GM12878 (cell line): ENCODE measurements at regions not wholly inside any gene's neighbourhood (a gene's known extent, or its start where the extent isn't known, plus 50 kb on each side); places are given as distances from the start of the nearest gene placed in this dataset.

ENCODE experiments used
- ATAC-seq: fragments of 200-7000 bp; cut with Tn5 transposase; 3 replicates; pipeline ENCODE4 v1.9.1; 2020; ENCODE audit warnings: mild to moderate bottlenecking, moderate library complexity
- BruUV-seq: library from RNA; stranded (reverse); fragments of 400-500 nt; replicated peaks from 2 replicates; lab custom pipeline; 2021; lab: Mats Ljungman, UMichigan
- CTCF ChIA-PET: fragments of 300-600 bp; sonication (Branson Sonifier 250); formaldehyde crosslinking; extraction: SDS; loops from one replicate; lab custom pipeline; 2021; ENCODE audit warnings: inconsistent platforms; lab: Yijun Ruan, JAX
- POLR2A ChIA-PET: fragments of 350-600 bp; formaldehyde crosslinking; extraction: SDS; loops from one replicate; lab custom pipeline; 2021; ENCODE audit warnings: inconsistent platforms; lab: Charles Lee
- RAD21 ChIA-PET: fragments of 300-600 bp; sonication (Branson Sonifier 250); formaldehyde crosslinking; loops from one replicate; lab custom pipeline; 2023; ENCODE audit warnings: antibody characterized with exemption; ENCODE audit not compliant: unreplicated experiment; lab: Charles Lee
- SMC1A ChIA-PET: fragments of 300-600 bp; sonication (Branson Sonifier 250); formaldehyde crosslinking; loops from one replicate; lab custom pipeline; 2023; ENCODE audit not compliant: unreplicated experiment, uncharacterized antibody; lab: Charles Lee
- DNase-seq: peaks from one replicate; pipeline ENCODE4 v3.0.0-alpha.2; 2011; ENCODE audit warnings: low read depth, low spot score
- FAIRE-seq: peaks from 3 replicates; lab custom pipeline; 2011; peaks lifted over from hg19 to GRCh38; lab: Jason Lieb, UNC
- H2AFZ ChIP-seq: 2 replicates; pipeline ENCODE4 v1.6.0; 2011; ENCODE audit warnings: low read depth, low read length, control low read depth; ENCODE audit not compliant: control insufficient read depth
- H3K27ac ChIP-seq: 2 replicates; pipeline ENCODE4 v1.5.1; 2011; ENCODE audit warnings: control low read depth; ENCODE audit not compliant: control insufficient read depth, insufficient read depth
- H3K27me3 ChIP-seq, 2 experiments: replicated peaks in 1 of 2; 2 replicates each; pipeline versions ENCODE4 v1.6.0 to v1.6.1; 2011; ENCODE audit warnings: low read length in 1 of 2; ENCODE audit not compliant: control insufficient read depth in 2 of 2, insufficient read depth in 2 of 2
- H3K36me3 ChIP-seq, 2 experiments: 2 replicates each; pipeline ENCODE4 v1.5.1; 2011; ENCODE audit warnings: low read length in 1 of 2; ENCODE audit not compliant: control insufficient read depth in 2 of 2, insufficient read depth in 2 of 2
- H3K4me1 ChIP-seq: 2 replicates; pipeline ENCODE4 v1.6.1; 2011; ENCODE audit warnings: mild to moderate bottlenecking, low read length, moderate library complexity, mixed read lengths; ENCODE audit not compliant: control insufficient read depth, insufficient read depth
- H3K4me2 ChIP-seq: 2 replicates; pipeline ENCODE4 v1.6.0; 2011; ENCODE audit warnings: control low read depth; ENCODE audit not compliant: control insufficient read depth, insufficient read depth
- H3K4me3 ChIP-seq: fragments of 200-600 bp; sonication (generic); 2 replicates; pipeline ENCODE4 v1.5.1; 2016
- H3K79me2 ChIP-seq: 2 replicates; pipeline ENCODE4 v1.6.0; 2011; ENCODE audit warnings: low read length; ENCODE audit not compliant: control insufficient read depth, insufficient read depth
- H3K9ac ChIP-seq: 2 replicates; pipeline ENCODE4 v1.8.0; 2011; ENCODE audit warnings: low read length, control low read depth, mixed read lengths; ENCODE audit not compliant: control insufficient read depth, insufficient read depth
- H3K9me3 ChIP-seq: replicated peaks from 3 replicates; pipeline ENCODE4 v1.5.1; 2011; ENCODE audit warnings: mild to moderate bottlenecking, low read length; ENCODE audit not compliant: control insufficient read depth, insufficient read depth
- H4K20me1 ChIP-seq: 2 replicates; pipeline ENCODE4 v1.6.0; 2011; ENCODE audit not compliant: control insufficient read depth, insufficient read depth
- NR2C1 ChIP-seq: fragments of 450-650 bp; IDR thresholded peaks from 2 replicates; pipeline ENCODE4 v1.6.1; 2017; ENCODE audit warnings: antibody characterized with exemption, mild to moderate bottlenecking, moderate library complexity
- PAX8 ChIP-seq: fragments of 450-650 bp; IDR thresholded peaks from 2 replicates; pipeline ENCODE4 v1.6.1; 2017; ENCODE audit warnings: mild to moderate bottlenecking, moderate library complexity
- POU2F2 ChIP-seq: IDR thresholded peaks from 3 replicates; pipeline ENCODE4 v1.6.1; 2011; ENCODE audit warnings: low read depth, mild to moderate bottlenecking, low read length, borderline replicate concordance
- RB1 ChIP-seq: fragments of 450-650 bp; formaldehyde crosslinking; IDR thresholded peaks from 2 replicates; pipeline ENCODE4 v1.6.1; 2017; ENCODE audit warnings: mild to moderate bottlenecking, borderline replicate concordance
- ZNF24 ChIP-seq: fragments of 450-650 bp; IDR thresholded peaks from 2 replicates; pipeline ENCODE4 v1.6.1; 2017; ENCODE audit warnings: antibody characterized with exemption, mild to moderate bottlenecking
- WGBS: methylation state at CpG from one replicate; pipeline ENCODE4 v1.1.6; 2016; ENCODE audit warnings: low lambda C conversion rate; ENCODE audit not compliant: insufficient replicate concordance, insufficient coverage; ENCODE audit errors: missing lambda C conversion rate; 5-methylcytosine and 5-hydroxymethylcytosine counted together
- in situ Hi-C: fragments of 300-500 bp; cut with MboI; formaldehyde crosslinking; loops from 9 replicates; pipeline ENCODE4 v1.14.3; 2018; ENCODE audit warnings: mixed read lengths
- intact Hi-C: fragments of 100-400 bp; cut with micrococcal nuclease; formaldehyde crosslinking; loops from one replicate; pipeline ENCODE4 v1.14.2; 2022; ENCODE audit not compliant: unreplicated experiment
- TF ChIP-seq, protein P1 (sequence below): IDR thresholded peaks from 2 replicates; pipeline ENCODE4 v1.6.1; 2011; ENCODE audit warnings: borderline replicate concordance, low read depth, mild to moderate bottlenecking, moderate library complexity, low read length; ENCODE audit not compliant: insufficient read depth, poor library complexity, severe bottlenecking
- TF ChIP-seq, protein P2 (sequence below): fragments of 450-650 bp; IDR thresholded peaks from 2 replicates; pipeline ENCODE4 v1.6.1; 2017; ENCODE audit warnings: mild to moderate bottlenecking
- TF ChIP-seq, protein P3 (sequence below): fragments of 450-650 bp; formaldehyde crosslinking; IDR thresholded peaks from 2 replicates; pipeline ENCODE4 v1.4.0; 2020; ENCODE audit warnings: mild to moderate bottlenecking, moderate library complexity

DNA sequence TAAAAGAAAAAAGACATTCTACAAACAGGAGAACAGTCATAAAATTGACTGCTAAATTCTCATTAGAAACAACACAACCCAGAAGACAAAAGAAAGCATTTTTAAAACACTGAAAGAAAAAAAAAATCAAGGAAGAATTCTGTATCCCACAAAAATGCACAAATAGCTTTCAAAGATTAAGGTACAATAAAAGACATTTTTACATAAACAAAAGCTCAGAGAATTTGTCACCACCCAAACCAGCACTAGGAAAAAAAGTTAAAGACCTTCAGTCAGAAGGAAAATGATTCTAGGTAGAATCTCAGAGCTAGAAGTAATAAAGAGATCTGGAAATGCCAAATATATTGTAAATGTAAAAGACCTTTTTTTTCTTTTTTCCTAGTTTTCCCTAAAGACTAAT is 252.4 kb downstream of the CLIC5 start:
- ChIA-PET POLR2A (no interaction called here), RAD21 (no interaction called here), SMC1A (no interaction called here), CTCF (no interaction called here)
- no peak overlapping the region for H3K27ac ChIP-seq
- H3K9me3 ChIP-seq = no peaks in the 10 kb centered on the region; the same call in 2 of the 3 replicates
- FAIRE-seq (no peak), DNase-seq (no peak), ATAC-seq (no peak)
- no peaks in the 10 kb centered on the region for H3K4me1 ChIP-seq
- no peaks in the 10 kb centered on the region for H3K79me2 ChIP-seq
- no peaks in the 10 kb centered on the region for H4K20me1 ChIP-seq
- intact Hi-C loops = no loop called here
- no peaks in the 10 kb centered on the region for H3K36me3 ChIP-seq
- BruUV-seq = no TSS peak
- no peaks in the 10 kb centered on the region for H3K27me3 ChIP-seq
- TF ChIP-seq PAX8 (no peak), ZNF24 (no peak), NR2C1 (no peak), RB1 (no peak)
- TF ChIP-seq, protein P1, sequence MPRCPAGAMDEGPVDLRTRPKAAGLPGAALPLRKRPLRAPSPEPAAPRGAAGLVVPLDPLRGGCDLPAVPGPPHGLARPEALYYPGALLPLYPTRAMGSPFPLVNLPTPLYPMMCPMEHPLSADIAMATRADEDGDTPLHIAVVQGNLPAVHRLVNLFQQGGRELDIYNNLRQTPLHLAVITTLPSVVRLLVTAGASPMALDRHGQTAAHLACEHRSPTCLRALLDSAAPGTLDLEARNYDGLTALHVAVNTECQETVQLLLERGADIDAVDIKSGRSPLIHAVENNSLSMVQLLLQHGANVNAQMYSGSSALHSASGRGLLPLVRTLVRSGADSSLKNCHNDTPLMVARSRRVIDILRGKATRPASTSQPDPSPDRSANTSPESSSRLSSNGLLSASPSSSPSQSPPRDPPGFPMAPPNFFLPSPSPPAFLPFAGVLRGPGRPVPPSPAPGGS = no peak
- no peak overlapping the region for H3K4me2 ChIP-seq
- H3K4me3 ChIP-seq = no peak overlapping the region
- no peak overlapping the region for H3K9ac ChIP-seq
- no peak overlapping the region for H2AFZ ChIP-seq
- in situ Hi-C loops = no loop called here

DNA sequence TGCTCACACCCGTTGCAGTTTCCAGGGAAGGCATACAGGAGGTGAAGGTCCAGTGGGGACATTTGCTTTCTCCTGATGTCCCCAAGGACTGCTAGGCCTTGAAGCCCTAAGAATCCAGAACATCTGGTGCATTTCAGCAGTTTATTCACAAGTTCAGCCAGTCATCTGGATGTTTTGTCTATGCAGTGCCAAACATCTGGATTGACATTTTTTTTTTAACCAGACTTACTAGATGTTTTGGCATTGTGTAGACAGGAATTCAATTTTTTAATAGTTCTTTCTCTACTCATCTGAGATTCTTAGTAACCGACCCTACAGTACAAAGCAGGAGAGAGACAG is 256.2 kb downstream of the CLIC5 start:
- BruUV-seq = no TSS peak
- H3K27ac ChIP-seq = no peak overlapping the region
- intact Hi-C loops = no loop called here
- 44% methylated on average over 2 of the region's 2 CpGs for WGBS
- SMC1A ChIA-PET = no interaction called here
- no peaks in the 10 kb centered on the region for H3K79me2 ChIP-seq
- DNase-seq (no peak), ATAC-seq (no peak), FAIRE-seq (no peak)
- CTCF ChIA-PET = no interaction called here
- no peaks in the 10 kb centered on the region for H3K4me1 ChIP-seq
- no peak overlapping the region for H2AFZ ChIP-seq
- no peaks in the 10 kb centered on the region for H4K20me1 ChIP-seq
- H3K9ac ChIP-seq = no peak overlapping the region
- H3K4me3 ChIP-seq = no peak overlapping the region
- RAD21 ChIA-PET = no interaction called here
- POLR2A ChIA-PET = no interaction called here
- H3K27me3 ChIP-seq = no peaks in the 10 kb centered on the region; a peak in 1 of 4 replicates
- H3K9me3 ChIP-seq = no peaks in the 10 kb centered on the region
- H3K36me3 ChIP-seq = no peaks in the 10 kb centered on the region
- no peak overlapping the region for H3K4me2 ChIP-seq
- in situ Hi-C loops = no loop called here
- TF ChIP-seq, protein P2, sequence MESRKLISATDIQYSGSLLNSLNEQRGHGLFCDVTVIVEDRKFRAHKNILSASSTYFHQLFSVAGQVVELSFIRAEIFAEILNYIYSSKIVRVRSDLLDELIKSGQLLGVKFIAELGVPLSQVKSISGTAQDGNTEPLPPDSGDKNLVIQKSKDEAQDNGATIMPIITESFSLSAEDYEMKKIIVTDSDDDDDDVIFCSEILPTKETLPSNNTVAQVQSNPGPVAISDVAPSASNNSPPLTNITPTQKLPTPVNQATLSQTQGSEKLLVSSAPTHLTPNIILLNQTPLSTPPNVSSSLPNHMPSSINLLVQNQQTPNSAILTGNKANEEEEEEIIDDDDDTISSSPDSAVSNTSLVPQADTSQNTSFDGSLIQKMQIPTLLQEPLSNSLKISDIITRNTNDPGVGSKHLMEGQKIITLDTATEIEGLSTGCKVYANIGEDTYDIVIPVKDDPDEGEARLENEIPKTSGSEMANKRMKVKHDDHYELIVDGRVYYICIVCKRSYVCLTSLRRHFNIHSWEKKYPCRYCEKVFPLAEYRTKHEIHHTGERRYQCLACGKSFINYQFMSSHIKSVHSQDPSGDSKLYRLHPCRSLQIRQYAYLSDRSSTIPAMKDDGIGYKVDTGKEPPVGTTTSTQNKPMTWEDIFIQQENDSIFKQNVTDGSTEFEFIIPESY = no peak
- TF ChIP-seq POU2F2 = no peak
- TF ChIP-seq, protein P1 = no peak
- TF ChIP-seq, protein P3, sequence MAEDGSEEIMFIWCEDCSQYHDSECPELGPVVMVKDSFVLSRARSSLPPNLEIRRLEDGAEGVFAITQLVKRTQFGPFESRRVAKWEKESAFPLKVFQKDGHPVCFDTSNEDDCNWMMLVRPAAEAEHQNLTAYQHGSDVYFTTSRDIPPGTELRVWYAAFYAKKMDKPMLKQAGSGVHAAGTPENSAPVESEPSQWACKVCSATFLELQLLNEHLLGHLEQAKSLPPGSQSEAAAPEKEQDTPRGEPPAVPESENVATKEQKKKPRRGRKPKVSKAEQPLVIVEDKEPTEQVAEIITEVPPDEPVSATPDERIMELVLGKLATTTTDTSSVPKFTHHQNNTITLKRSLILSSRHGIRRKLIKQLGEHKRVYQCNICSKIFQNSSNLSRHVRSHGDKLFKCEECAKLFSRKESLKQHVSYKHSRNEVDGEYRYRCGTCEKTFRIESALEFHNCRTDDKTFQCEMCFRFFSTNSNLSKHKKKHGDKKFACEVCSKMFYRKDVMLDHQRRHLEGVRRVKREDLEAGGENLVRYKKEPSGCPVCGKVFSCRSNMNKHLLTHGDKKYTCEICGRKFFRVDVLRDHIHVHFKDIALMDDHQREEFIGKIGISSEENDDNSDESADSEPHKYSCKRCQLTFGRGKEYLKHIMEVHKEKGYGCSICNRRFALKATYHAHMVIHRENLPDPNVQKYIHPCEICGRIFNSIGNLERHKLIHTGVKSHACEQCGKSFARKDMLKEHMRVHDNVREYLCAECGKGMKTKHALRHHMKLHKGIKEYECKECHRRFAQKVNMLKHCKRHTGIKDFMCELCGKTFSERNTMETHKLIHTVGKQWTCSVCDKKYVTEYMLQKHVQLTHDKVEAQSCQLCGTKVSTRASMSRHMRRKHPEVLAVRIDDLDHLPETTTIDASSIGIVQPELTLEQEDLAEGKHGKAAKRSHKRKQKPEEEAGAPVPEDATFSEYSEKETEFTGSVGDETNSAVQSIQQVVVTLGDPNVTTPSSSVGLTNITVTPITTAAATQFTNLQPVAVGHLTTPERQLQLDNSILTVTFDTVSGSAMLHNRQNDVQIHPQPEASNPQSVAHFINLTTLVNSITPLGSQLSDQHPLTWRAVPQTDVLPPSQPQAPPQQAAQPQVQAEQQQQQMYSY (CRISPR knock-in tag) = no peak
